Cardiac septum (tissue), 1 donor: ENCODE measurements at regions not wholly inside any gene's neighbourhood (a gene's known extent, or its start where the extent isn't known, plus 50 kb on each side); places are given as distances from the start of the nearest gene placed in this dataset.

ENCODE experiments used
- DNase-seq: peaks from one replicate; pipeline ENCODE4 v3.0.0-alpha.2; 2020; ENCODE audit warnings: low spot score
- intact Hi-C: fragments of 100-400 bp; cut with DNase I; formaldehyde crosslinking; loops from one replicate; pipeline ENCODE4 v1.14.0; 2022
- donor health status: DM: no; HTN: no; CAD: no.

GRCh38 chr11:103530257-103530656, 421.0 kb downstream of the DYNC2H1 start:
- DNase-seq: no peak
- intact Hi-C loops: no loop called here

- intact Hi-C loops: no loop called here
- no peak for DNase-seq
Observed at GRCh38 chr11:103532133-103532788, 423.0 kb downstream of the DYNC2H1 start.

- intact Hi-C loops: no loop called here
Observed at GRCh38 chr11:103534191-103534590, 425.0 kb downstream of the DYNC2H1 start.

GRCh38 chr11:103534959-103535358, 425.7 kb downstream of the DYNC2H1 start:
- intact Hi-C loops: no loop called here

More at GRCh38 chr11:103534191-103534590, 425.0 kb downstream of the DYNC2H1 start:
- DNase-seq: no peak

GRCh38 chr11:103536335-103536722, 427.1 kb downstream of the DYNC2H1 start:
- intact Hi-C loops: no loop called here
- no peak for DNase-seq

More at GRCh38 chr11:103534959-103535358, 425.7 kb downstream of the DYNC2H1 start:
- DNase-seq: no peak

- no peak for DNase-seq
- intact Hi-C loops: no loop called here
Observed at GRCh38 chr11:103537904-103538502, 428.8 kb downstream of the DYNC2H1 start.

GRCh38 chr11:103539166-103539565, 429.9 kb downstream of the DYNC2H1 start:
- intact Hi-C loops: no loop called here
- DNase-seq: no peak

- DNase-seq: no peak
- intact Hi-C loops: no loop called here
Observed at GRCh38 chr11:103541186-103541795, 432.1 kb downstream of the DYNC2H1 start.

- DNase-seq: no peak
- intact Hi-C loops: no loop called here
Observed at GRCh38 chr11:103542851-103543250, 433.6 kb downstream of the DYNC2H1 start.

GRCh38 chr11:103543456-103543855, 434.2 kb downstream of the DYNC2H1 start:
- DNase-seq: no peak
- intact Hi-C loops: no loop called here

- DNase-seq: no peak
- intact Hi-C loops: no loop called here
Observed at GRCh38 chr11:103544874-103545273, 435.6 kb downstream of the DYNC2H1 start.

GRCh38 chr11:103545551-103545950, 436.3 kb downstream of the DYNC2H1 start:
- no peak for DNase-seq
- intact Hi-C loops: no loop called here

GRCh38 chr11:103546236-103546635, 437.0 kb downstream of the DYNC2H1 start:
- intact Hi-C loops: no loop called here
- no peak for DNase-seq

GRCh38 chr11:103547024-103547423, 437.8 kb downstream of the DYNC2H1 start:
- intact Hi-C loops: no loop called here
- DNase-seq: no peak

GRCh38 chr11:103547691-103548090, 438.5 kb downstream of the DYNC2H1 start:
- intact Hi-C loops: no loop called here
- no peak for DNase-seq

- intact Hi-C loops: no loop called here
Observed at GRCh38 chr11:103548838-103549237, 439.6 kb downstream of the DYNC2H1 start.

GRCh38 chr11:103550811-103551210, 441.6 kb downstream of the DYNC2H1 start:
- intact Hi-C loops: no loop called here

More at GRCh38 chr11:103548838-103549237, 439.6 kb downstream of the DYNC2H1 start:
- DNase-seq: no peak

GRCh38 chr11:103552086-103552485, 442.9 kb downstream of the DYNC2H1 start:
- intact Hi-C loops: no loop called here
- no peak for DNase-seq

More at GRCh38 chr11:103550811-103551210, 441.6 kb downstream of the DYNC2H1 start:
- DNase-seq: no peak

GRCh38 chr11:103556171-103556570, 446.9 kb downstream of the DYNC2H1 start:
- intact Hi-C loops: no loop called here
- no peak for DNase-seq

GRCh38 chr11:103566116-103566515, 456.9 kb downstream of the DYNC2H1 start:
- intact Hi-C loops: no loop called here
- no peak for DNase-seq

GRCh38 chr11:103581760-103582159, 454.7 kb upstream of the DDI1 start:
- no peak for DNase-seq
- intact Hi-C loops: no loop called here
